Activated naive CD4-positive, alpha-beta T cell treated with anti-CD3 and anti-CD28 coated beads for 36 hours (primary cell): ENCODE measurements at regions not wholly inside any gene's neighbourhood (a gene's known extent, or its start where the extent isn't known, plus 50 kb on each side); places are given as distances from the start of the nearest gene placed in this dataset.
"Not testable (repeated sequence)": the region's sequence is repeated elsewhere in the genome, so short reads cannot be mapped to it uniquely, and the experiment has no call there.

ENCODE experiments used
- CTCF ChIA-PET: fragments of 350-600 bp; sonication (Branson Sonifier 250); formaldehyde crosslinking; loops from one replicate; lab custom pipeline; 2021; ENCODE audit warnings: antibody characterized with exemption; lab: Charles Lee
- DNase-seq: peaks from one replicate; pipeline ENCODE4 v3.0.0-alpha.2; 2020
- H3K27ac Mint-ChIP-seq: one replicate; pipeline ENCODE4 v1.8.0; 2021; ENCODE audit warnings: mild to moderate bottlenecking, mixed read lengths
- H3K27me3 Mint-ChIP-seq: one replicate; pipeline ENCODE4 v1.8.0; 2021; ENCODE audit warnings: low read depth, mixed read lengths
- H3K36me3 Mint-ChIP-seq: one replicate; pipeline ENCODE4 v1.8.0; 2021; ENCODE audit warnings: low read depth, mixed read lengths
- H3K4me1 Mint-ChIP-seq: one replicate; pipeline ENCODE4 v1.8.0; 2021; ENCODE audit warnings: low read depth, mixed read lengths
- H3K4me3 Mint-ChIP-seq: one replicate; pipeline ENCODE4 v1.8.0; 2021; ENCODE audit warnings: mild to moderate bottlenecking, moderate library complexity, mixed read lengths
- H3K9me3 Mint-ChIP-seq: one replicate; pipeline ENCODE4 v1.8.0; 2021; ENCODE audit warnings: mixed read lengths
- intact Hi-C: fragments of 100-400 bp; cut with micrococcal nuclease; formaldehyde crosslinking; loops from one replicate; pipeline ENCODE4 v1.15.1; 2023

DNA sequence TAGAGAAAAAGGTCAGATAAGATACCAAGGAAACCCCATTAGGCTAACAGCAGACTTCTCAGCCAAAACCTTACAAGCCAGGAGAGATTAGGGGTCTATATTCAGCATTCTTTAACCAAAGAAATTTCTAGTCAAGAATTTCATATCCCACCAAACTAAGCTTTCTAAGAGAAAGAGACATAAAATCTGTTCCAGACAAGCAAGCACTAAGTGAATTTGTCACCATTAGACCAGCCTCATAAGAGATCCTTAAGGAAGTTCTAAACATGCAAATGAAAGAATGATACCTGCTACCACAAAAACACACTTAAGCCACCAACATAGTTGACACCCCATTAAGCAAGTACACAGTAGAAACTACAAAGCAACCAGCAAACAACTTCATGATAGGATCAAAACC is 276.2 kb downstream of the C11orf87 start:
- intact Hi-C loops, result no loop called here
- Mint-ChIP-seq H3K27me3 (no peaks in the 10 kb centered on the region), H3K27ac (no peak overlapping the region), H3K4me3 (no peak overlapping the region), H3K9me3 (peaks cover 19% of the 10 kb centered on the region), H3K4me1 (no peaks in the 10 kb centered on the region), H3K36me3 (no peaks in the 10 kb centered on the region)
- CTCF ChIA-PET, result interaction anchor here (1.5 kb wide), 1 partner anchor 186 kb away, joined by 3 read pairs; no protein-coding TSS in a partner anchor
- no peak for DNase-seq

GRCh38 chr11:109704432-109704831 is 282.4 kb downstream of the C11orf87 start:
- intact Hi-C loops, result no loop called here
- no peaks in the 10 kb centered on the region for H3K9me3 Mint-ChIP-seq
- DNase-seq, result no peak
- no peaks in the 10 kb centered on the region for H3K4me1 Mint-ChIP-seq
- H3K27me3 Mint-ChIP-seq, result no peaks in the 10 kb centered on the region
- no peak overlapping the region for H3K4me3 Mint-ChIP-seq
- CTCF ChIA-PET, result interaction anchor here (0.7 kb wide), 1 partner anchor 11 kb away, joined by 3 read pairs; no protein-coding TSS in a partner anchor
- H3K36me3 Mint-ChIP-seq, result no peaks in the 10 kb centered on the region
- H3K27ac Mint-ChIP-seq, result no peak overlapping the region

GRCh38 chr11:109706945-109707344 is 285.0 kb downstream of the C11orf87 start:
- no peaks in the 10 kb centered on the region for H3K9me3 Mint-ChIP-seq
- H3K27ac Mint-ChIP-seq, result no peak overlapping the region
- no peak for DNase-seq
- no peaks in the 10 kb centered on the region for H3K4me1 Mint-ChIP-seq
- CTCF ChIA-PET, result no interaction called here
- no peak overlapping the region for H3K4me3 Mint-ChIP-seq
- H3K27me3 Mint-ChIP-seq, result no peaks in the 10 kb centered on the region
- no peaks in the 10 kb centered on the region for H3K36me3 Mint-ChIP-seq
- intact Hi-C loops, result no loop called here

GRCh38 chr11:109707411-109707810 is 285.4 kb downstream of the C11orf87 start:
- CTCF ChIA-PET, result no interaction called here
- intact Hi-C loops, result no loop called here
- no peak for DNase-seq
- peaks cover 2% of the 10 kb centered on the region for H3K9me3 Mint-ChIP-seq
- no peaks in the 10 kb centered on the region for H3K4me1 Mint-ChIP-seq
- no peaks in the 10 kb centered on the region for H3K36me3 Mint-ChIP-seq
- no peak overlapping the region for H3K27ac Mint-ChIP-seq
- H3K4me3 Mint-ChIP-seq, result no peak overlapping the region
- no peaks in the 10 kb centered on the region for H3K27me3 Mint-ChIP-seq

- DNase-seq, result no peak
- no peaks in the 10 kb centered on the region for H3K4me1 Mint-ChIP-seq
- H3K27ac Mint-ChIP-seq, result no peak overlapping the region
- CTCF ChIA-PET, result no interaction called here
- peaks cover 2% of the 10 kb centered on the region for H3K9me3 Mint-ChIP-seq
- no peaks in the 10 kb centered on the region for H3K36me3 Mint-ChIP-seq
- H3K4me3 Mint-ChIP-seq, result no peak overlapping the region
- no peaks in the 10 kb centered on the region for H3K27me3 Mint-ChIP-seq
- intact Hi-C loops, result no loop called here
Observed at GRCh38 chr11:109708184-109708583, 286.2 kb downstream of the C11orf87 start.

GRCh38 chr11:109714444-109714843 is 292.5 kb downstream of the C11orf87 start:
- H3K4me1 Mint-ChIP-seq, H3K4me3 Mint-ChIP-seq, H3K9me3 Mint-ChIP-seq, H3K27ac Mint-ChIP-seq, H3K36me3 Mint-ChIP-seq, intact Hi-C loops, DNase-seq, CTCF ChIA-PET, H3K27me3 Mint-ChIP-seq: not testable (repeated sequence)

GRCh38 chr11:109715424-109715823 is 293.4 kb downstream of the C11orf87 start:
- not testable (repeated sequence) for H3K9me3 Mint-ChIP-seq, H3K27me3 Mint-ChIP-seq

GRCh38 chr11:109726061-109726460 is 304.1 kb downstream of the C11orf87 start:
- Mint-ChIP-seq H3K27me3 (no peaks in the 10 kb centered on the region), H3K4me1 (no peaks in the 10 kb centered on the region), H3K27ac (no peak overlapping the region), H3K36me3 (no peaks in the 10 kb centered on the region), H3K4me3 (no peak overlapping the region), H3K9me3 (no peaks in the 10 kb centered on the region)
- no peak for DNase-seq
- CTCF ChIA-PET, result no interaction called here
- intact Hi-C loops, result no loop called here

More at GRCh38 chr11:109715424-109715823, 293.4 kb downstream of the C11orf87 start:
- H3K36me3 Mint-ChIP-seq, H3K27ac Mint-ChIP-seq, H3K4me1 Mint-ChIP-seq, H3K4me3 Mint-ChIP-seq, CTCF ChIA-PET, DNase-seq, intact Hi-C loops: not testable (repeated sequence)

DNA sequence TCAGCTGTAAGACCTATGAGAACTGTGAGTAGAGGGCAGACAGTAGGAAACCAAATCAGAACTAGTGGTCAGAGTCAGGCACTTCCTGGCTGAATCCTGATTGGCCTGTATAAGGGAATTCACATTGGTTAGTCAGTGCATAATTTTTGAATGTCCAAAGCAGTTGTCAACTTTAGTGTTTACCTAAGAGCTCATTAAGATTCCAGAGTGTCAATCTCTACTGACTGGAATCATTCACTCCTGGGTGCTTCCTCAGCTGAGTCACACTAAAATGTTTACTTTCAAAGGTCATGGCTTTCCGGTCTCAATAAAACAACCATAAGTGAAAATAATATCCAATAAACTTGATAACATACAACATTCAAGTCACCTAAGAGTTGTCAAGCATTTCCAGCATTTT is 306.1 kb downstream of the C11orf87 start:
- no peaks in the 10 kb centered on the region for H3K27me3 Mint-ChIP-seq
- H3K4me3 Mint-ChIP-seq, result no peak overlapping the region
- no peak overlapping the region for H3K27ac Mint-ChIP-seq
- H3K36me3 Mint-ChIP-seq, result no peaks in the 10 kb centered on the region
- intact Hi-C loops, result no loop called here
- no peaks in the 10 kb centered on the region for H3K9me3 Mint-ChIP-seq
- no peaks in the 10 kb centered on the region for H3K4me1 Mint-ChIP-seq
- DNase-seq, result no peak
- CTCF ChIA-PET, result no interaction called here

GRCh38 chr11:109729761-109730160 is 307.8 kb downstream of the C11orf87 start:
- Mint-ChIP-seq H3K27ac (no peak overlapping the region), H3K36me3 (no peaks in the 10 kb centered on the region), H3K9me3 (no peaks in the 10 kb centered on the region), H3K4me1 (no peaks in the 10 kb centered on the region), H3K4me3 (no peak overlapping the region), H3K27me3 (no peaks in the 10 kb centered on the region)
- CTCF ChIA-PET, result no interaction called here
- intact Hi-C loops, result no loop called here
- no peak for DNase-seq

- no peaks in the 10 kb centered on the region for H3K27me3 Mint-ChIP-seq
- intact Hi-C loops, result no loop called here
- H3K27ac Mint-ChIP-seq, result no peak overlapping the region
- no peaks in the 10 kb centered on the region for H3K9me3 Mint-ChIP-seq
- no peak for DNase-seq
- CTCF ChIA-PET, result no interaction called here
- H3K36me3 Mint-ChIP-seq, result no peaks in the 10 kb centered on the region
- no peak overlapping the region for H3K4me3 Mint-ChIP-seq
- H3K4me1 Mint-ChIP-seq, result no peaks in the 10 kb centered on the region
Observed at GRCh38 chr11:109730669-109731068, 308.7 kb downstream of the C11orf87 start.

DNA sequence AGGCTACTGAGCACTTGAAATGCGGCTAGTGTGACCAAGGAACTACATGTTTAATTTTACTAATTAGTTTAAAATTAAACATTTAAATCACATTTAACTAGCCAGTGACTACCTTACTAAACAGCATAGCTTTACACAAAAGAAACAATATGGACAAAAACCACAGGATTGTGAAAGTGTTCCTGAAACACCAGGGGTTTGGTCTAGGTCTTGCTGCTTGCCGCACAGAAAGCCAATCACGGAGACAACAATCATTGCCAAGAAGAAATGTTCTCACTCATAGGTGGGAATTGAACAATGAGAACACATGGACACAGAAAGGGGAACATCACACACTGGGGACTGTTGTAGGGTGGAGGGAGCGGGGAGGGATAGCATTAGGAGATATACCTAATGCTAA is 309.5 kb downstream of the C11orf87 start:
- H3K4me3 Mint-ChIP-seq, result no peak overlapping the region
- CTCF ChIA-PET, result no interaction called here
- H3K27ac Mint-ChIP-seq, result no peak overlapping the region
- no peaks in the 10 kb centered on the region for H3K9me3 Mint-ChIP-seq
- H3K36me3 Mint-ChIP-seq, result no peaks in the 10 kb centered on the region
- no peak for DNase-seq
- intact Hi-C loops, result no loop called here
- H3K4me1 Mint-ChIP-seq, result no peaks in the 10 kb centered on the region
- H3K27me3 Mint-ChIP-seq, result no peaks in the 10 kb centered on the region

DNA sequence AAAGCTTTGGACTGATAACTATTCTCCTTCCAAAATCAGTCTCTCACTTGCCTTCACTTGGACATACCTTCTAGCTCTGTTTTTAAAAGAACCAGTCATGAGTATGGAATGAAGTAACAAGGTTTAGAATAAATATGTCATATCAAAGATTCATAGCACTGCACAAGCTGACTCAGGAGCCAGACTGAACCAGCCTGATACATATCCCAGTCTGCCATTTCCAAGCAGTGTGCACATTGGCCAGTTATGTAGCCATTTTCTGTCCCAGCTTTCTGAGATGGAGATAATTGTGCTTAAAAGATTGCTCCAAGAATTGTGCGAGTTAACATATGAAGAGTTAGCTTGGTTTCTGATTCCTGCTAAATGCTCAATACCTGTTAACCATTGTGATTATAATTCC is 311.3 kb downstream of the C11orf87 start:
- Mint-ChIP-seq H3K4me1 (no peaks in the 10 kb centered on the region), H3K27me3 (peaks cover 2% of the 10 kb centered on the region), H3K36me3 (no peaks in the 10 kb centered on the region), H3K4me3 (no peak overlapping the region), H3K27ac (no peak overlapping the region), H3K9me3 (peaks cover 1% of the 10 kb centered on the region)
- intact Hi-C loops, result no loop called here
- CTCF ChIA-PET, result no interaction called here
- no peak for DNase-seq

DNA sequence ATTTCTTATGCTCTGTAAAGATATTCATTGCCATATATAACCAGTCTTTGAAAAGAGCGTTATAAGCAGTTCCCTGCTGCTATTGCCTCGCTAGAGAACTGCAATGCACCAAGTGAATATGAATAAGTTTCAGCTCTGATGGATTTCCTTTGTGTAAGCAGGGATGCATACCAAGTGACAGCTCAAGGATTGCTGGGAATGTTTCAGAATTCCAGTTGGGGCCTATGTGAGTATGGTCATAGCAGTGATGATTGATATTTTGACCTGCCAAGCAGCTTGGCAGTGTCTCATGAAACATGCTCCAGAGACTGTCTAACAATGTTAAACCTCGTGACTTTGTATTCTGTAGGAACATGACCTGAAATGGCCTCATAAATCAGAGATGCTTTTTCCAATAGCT is 312.6 kb downstream of the C11orf87 start:
- Mint-ChIP-seq H3K27ac (no peak overlapping the region), H3K27me3 (peaks cover 2% of the 10 kb centered on the region), H3K4me1 (no peaks in the 10 kb centered on the region), H3K4me3 (no peak overlapping the region), H3K9me3 (peaks cover 1% of the 10 kb centered on the region), H3K36me3 (no peaks in the 10 kb centered on the region)
- CTCF ChIA-PET, result no interaction called here
- intact Hi-C loops, result no loop called here
- DNase-seq, result no peak
